BJ (cell line): ENCODE measurements at regions not wholly inside any gene's neighbourhood (a gene's known extent, or its start where the extent isn't known, plus 50 kb on each side); places are given as distances from the start of the nearest gene placed in this dataset.

ENCODE experiments used
- CTCF ChIA-PET: fragments of 350-600 bp; formaldehyde crosslinking; extraction: SDS; loops from one replicate; lab custom pipeline; 2021; ENCODE audit warnings: antibody characterized with exemption, inconsistent platforms; lab: Yijun Ruan, JAX
- POLR2A ChIA-PET: fragments of 300-600 bp; sonication (Branson Sonifier 250); formaldehyde crosslinking; extraction: SDS; loops from one replicate; lab custom pipeline; 2021; ENCODE audit warnings: antibody characterized with exemption; lab: Charles Lee
- DNase-seq: peaks from one replicate; pipeline ENCODE4 v3.0.0-alpha.2; 2011; ENCODE audit warnings: low read depth
- H3K27me3 ChIP-seq: 2 replicates; pipeline ENCODE4 v1.6.0; 2011; ENCODE audit warnings: low read length; ENCODE audit not compliant: control insufficient read depth, insufficient read depth
- H3K36me3 ChIP-seq: 2 replicates; pipeline ENCODE4 v1.5.1; 2011; ENCODE audit warnings: low read length; ENCODE audit not compliant: control insufficient read depth, insufficient read depth
- H3K4me3 ChIP-seq: 2 replicates; pipeline ENCODE4 v1.5.1; 2011; ENCODE audit warnings: low read depth, mild to moderate bottlenecking, control low read depth, low read length
- TF ChIP-seq, protein P1 (sequence below): IDR thresholded peaks from 2 replicates; pipeline ENCODE4 v1.5.1; 2011; ENCODE audit warnings: low read depth, mild to moderate bottlenecking, control low read depth, inconsistent platforms, low read length, moderate library complexity; ENCODE audit not compliant: insufficient read depth

DNA sequence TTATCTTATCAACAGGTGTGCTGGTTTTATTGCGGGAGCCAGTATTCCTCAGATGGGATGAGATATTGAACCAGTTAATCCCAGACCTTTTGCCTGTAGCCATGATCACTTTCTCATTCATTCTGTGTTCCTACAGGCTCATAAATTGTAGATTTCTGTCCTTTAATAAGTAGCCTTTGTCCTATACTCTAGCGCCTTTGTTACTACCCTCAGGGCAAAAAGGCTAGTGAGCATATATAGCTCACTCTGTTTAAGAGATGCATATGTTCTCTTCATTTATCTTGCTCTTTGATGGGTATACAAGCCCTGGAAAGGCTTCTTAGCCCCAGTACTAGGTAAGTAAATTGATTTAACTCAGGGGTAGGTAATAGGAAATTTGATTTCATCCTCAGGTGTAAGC lies 95.1 kb downstream of the OXSM start:
- Histone ChIP-seq H3K27me3 (no peaks in the 10 kb centered on the region), H3K4me3 (no peak overlapping the region), H3K36me3 (no peaks in the 10 kb centered on the region)
- TF ChIP-seq, protein P1, sequence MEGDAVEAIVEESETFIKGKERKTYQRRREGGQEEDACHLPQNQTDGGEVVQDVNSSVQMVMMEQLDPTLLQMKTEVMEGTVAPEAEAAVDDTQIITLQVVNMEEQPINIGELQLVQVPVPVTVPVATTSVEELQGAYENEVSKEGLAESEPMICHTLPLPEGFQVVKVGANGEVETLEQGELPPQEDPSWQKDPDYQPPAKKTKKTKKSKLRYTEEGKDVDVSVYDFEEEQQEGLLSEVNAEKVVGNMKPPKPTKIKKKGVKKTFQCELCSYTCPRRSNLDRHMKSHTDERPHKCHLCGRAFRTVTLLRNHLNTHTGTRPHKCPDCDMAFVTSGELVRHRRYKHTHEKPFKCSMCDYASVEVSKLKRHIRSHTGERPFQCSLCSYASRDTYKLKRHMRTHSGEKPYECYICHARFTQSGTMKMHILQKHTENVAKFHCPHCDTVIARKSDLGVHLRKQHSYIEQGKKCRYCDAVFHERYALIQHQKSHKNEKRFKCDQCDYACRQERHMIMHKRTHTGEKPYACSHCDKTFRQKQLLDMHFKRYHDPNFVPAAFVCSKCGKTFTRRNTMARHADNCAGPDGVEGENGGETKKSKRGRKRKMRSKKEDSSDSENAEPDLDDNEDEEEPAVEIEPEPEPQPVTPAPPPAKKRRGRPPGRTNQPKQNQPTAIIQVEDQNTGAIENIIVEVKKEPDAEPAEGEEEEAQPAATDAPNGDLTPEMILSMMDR, result no peak
- ChIA-PET CTCF (no interaction called here), POLR2A (no interaction called here)
- no peak for DNase-seq

DNA sequence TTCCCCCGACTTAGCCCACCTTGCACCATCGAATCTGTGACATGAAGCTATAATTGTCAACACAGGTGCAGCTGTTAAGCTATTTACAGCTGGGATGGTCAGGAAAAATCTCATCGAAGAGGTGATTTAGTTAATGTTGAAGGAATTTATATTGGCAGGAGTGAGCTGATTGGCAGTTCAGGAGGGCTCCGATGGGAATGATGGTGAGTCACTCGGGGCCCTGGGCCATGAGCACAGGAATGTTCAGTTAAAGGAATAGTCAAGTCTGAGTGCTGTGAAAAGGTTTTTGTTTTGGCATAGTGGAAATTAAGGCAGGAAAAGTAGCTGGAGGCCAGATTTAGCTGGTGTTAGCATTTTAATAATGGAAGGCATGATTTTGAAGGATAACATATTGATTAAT lies 95.7 kb downstream of the OXSM start:
- POLR2A ChIA-PET, result no interaction called here
- no peak for DNase-seq
- CTCF ChIA-PET, result no interaction called here
- Histone ChIP-seq H3K4me3 (no peak overlapping the region), H3K36me3 (no peaks in the 10 kb centered on the region), H3K27me3 (no peaks in the 10 kb centered on the region)
- TF ChIP-seq, protein P1, result no peak

DNA sequence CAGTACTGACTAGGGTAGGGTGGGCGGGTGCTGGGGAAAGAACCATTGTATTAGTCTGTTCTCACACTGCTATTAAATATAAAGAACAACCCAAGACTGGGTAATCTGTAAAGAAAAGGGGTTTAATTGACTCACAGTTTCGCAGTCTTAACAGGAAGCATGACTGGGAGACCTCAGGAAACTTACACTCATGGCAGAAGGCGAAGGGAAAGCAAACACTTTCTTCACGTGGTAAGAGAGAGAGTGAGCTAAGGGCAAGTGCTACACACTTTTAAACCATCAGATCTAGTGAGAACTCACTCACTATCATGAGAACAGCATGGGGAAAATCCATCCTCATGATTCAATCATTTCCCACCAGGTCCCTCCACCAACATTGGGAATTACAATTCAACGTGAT lies 98.0 kb downstream of the OXSM start:
- DNase-seq, result no peak
- no peaks in the 10 kb centered on the region for H3K36me3 ChIP-seq
- TF ChIP-seq, protein P1, result no peak
- H3K27me3 ChIP-seq, result no peaks in the 10 kb centered on the region
- POLR2A ChIA-PET, result no interaction called here
- no peak overlapping the region for H3K4me3 ChIP-seq
- CTCF ChIA-PET, result interaction anchor here (1.4 kb wide), 1 partner anchor 240 kb away, joined by 3 read pairs; no protein-coding TSS in a partner anchor

DNA sequence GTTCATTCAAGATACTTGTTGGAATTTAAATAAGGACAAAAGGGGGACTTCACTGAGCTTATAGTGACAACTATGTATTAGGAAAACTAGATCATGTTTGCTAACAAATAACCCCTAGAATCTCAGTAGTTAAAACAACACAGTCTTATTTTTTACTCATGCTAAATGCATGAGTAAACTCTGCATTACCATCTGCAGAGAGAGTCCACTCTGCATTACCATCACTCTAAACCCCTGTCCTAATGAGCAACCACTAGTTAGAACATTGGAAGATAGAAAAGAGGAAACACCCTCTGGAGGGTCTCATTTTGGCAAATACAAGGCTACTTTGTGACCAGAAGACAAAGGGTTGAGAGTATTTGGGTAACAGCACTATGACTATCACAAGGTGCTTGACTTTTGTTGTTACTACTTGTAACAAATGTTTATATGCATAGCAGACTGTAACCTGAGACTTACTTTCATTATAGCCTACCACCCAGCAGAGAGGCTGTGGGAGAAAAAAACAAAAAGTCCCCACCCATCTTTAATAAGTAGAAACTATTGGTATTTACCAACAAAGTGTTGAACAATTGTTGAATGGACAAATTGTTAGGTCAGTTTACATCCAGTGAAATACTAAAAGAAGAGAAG lies 99.1 kb downstream of the OXSM start:
- DNase-seq, result no peak
- Histone ChIP-seq H3K36me3 (no peaks in the 10 kb centered on the region), H3K27me3 (no peaks in the 10 kb centered on the region), H3K4me3 (no peak overlapping the region)
- ChIA-PET CTCF (interaction anchor here (1.2 to 1.4 kb wide), 2 partner anchors 21 to 241 kb away, joined by 3 read pairs; no protein-coding TSS in a partner anchor), POLR2A (no interaction called here)
- TF ChIP-seq, protein P1, result no peak

GRCh38 chr3:25889525-25889917 lies 99.6 kb downstream of the OXSM start:
- DNase-seq, result no peak
- Histone ChIP-seq H3K27me3 (no peaks in the 10 kb centered on the region), H3K4me3 (no peak overlapping the region), H3K36me3 (no peaks in the 10 kb centered on the region)
- TF ChIP-seq, protein P1, result no peak
- CTCF ChIA-PET, result interaction anchor here (0.6 to 1.2 kb wide), 2 partner anchors 9 to 22 kb away, joined by 3 read pairs; no protein-coding TSS in a partner anchor
- POLR2A ChIA-PET, result no interaction called here
